Stromal cell of bone marrow (primary cell): ENCODE measurements at regions not wholly inside any gene's neighbourhood (a gene's known extent, or its start where the extent isn't known, plus 50 kb on each side); places are given as distances from the start of the nearest gene placed in this dataset.
"Not testable (repeated sequence)": the region's sequence is repeated elsewhere in the genome, so short reads cannot be mapped to it uniquely, and the experiment has no call there.

ENCODE experiments used
- DNase-seq: peaks from one replicate; pipeline ENCODE4 v3.0.0-alpha.2; 2012; ENCODE audit warnings: low read depth

GRCh38 chr22:48639021-48639795, 1188.5 kb downstream of the BRD1 start:
- no peak for DNase-seq

GRCh38 chr22:48637231-48637630, 1190.4 kb downstream of the BRD1 start:
- no peak for DNase-seq

DNA sequence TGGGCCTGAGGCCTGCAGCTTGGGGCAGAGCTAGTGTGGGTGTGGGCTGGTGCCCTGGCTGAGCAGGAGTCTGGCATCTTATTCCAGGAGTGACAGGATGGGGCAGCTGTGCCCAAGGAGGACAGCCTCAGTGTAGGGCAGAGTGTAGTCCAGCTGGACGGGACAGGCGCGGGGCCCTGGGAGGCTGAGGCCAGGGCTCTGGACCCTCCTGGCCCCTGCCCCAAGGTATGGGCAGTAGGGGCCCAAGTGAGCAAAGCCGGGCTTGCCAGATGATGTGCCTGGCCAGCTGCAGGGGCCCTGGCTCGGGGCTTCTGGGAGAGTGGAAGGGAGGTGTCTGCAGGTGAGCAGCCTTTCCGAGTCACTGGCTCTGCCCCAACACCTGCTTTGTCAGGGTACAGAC, 1190.9 kb downstream of the BRD1 start:
- DNase-seq: no peak

DNA sequence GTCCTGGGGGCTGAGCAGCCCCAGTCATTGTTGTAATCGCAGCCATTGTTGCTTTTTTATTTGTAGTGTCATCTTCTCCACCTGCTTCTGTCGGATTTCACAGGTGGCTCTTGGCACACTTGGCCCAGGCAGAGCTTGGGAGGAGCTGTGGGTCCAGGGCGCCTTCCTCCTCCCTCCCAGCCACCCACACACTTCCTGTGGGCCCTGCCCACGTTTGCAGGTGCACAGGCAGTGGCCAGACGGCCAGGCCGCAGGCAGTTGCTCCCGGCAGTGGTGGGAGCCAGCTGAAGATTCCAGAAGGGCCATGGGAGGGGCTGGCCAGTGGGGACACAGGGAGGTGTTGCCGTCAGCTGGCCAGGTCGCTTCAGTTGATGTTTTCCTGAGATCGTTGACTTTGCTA, 1191.9 kb downstream of the BRD1 start:
- no peak for DNase-seq

- DNase-seq: no peak
Measured at GRCh38 chr22:48635031-48635430, 1192.6 kb downstream of the BRD1 start.

DNA sequence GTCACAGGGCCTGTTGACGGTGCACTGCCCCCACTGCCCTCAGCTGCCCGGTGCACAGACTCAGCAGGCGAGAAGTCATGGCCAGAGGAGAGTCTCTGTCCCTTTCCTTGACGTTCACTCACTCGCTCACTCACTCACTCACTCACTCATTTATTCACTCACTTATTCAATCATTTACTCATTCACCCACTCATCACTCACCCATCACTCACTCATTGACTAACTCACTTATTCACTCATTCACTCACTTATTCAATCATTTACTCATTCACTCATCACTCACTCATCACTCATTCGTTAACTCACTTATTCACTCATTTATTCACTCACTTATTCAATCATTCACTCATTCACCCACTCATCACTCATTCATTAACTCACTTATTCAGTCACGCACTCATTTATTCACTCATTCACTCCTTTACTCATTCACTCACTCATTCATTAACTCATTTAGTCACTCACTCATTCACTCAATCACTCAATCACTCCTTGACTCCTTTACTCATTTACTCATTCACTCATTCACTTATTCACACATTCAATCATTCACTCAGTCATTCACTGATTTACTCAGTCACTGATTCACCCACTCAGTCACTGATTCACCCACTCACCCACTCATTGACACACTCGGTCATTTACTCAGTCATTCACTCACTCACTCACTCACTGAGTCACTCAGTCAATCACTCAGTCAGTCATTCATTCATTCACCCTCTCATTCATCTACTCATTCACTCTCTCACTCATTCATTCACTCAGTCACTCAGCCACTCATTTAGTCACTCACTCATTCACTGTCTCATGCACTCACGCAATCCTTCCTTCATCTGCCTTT, 1193.5 kb downstream of the BRD1 start:
- no peak for DNase-seq

- DNase-seq: no peak
Measured at GRCh38 chr22:48632646-48633246, 1194.9 kb downstream of the BRD1 start.

GRCh38 chr22:48631288-48631863, 1196.3 kb downstream of the BRD1 start:
- DNase-seq: no peak

DNA sequence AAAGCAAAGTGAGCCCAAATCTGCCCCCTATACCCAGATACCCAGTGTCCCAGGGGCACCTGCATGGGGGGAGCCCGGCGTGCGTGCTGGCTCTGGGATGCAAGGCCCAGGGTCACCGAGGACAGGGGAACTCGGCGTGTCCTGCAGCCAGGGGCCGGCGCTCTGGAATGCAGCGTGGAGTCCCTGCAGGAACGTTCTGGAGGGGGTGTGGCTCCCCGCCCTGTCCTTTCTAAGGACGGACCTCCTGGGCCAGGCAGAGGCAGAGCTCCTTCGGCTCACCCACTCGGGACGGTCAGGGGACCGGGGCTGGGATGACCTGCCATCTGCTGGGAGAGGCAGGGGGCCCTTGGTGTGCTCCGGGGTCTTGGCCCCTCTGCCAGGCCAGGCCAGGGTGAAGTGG, 1196.8 kb downstream of the BRD1 start:
- DNase-seq: no peak

DNA sequence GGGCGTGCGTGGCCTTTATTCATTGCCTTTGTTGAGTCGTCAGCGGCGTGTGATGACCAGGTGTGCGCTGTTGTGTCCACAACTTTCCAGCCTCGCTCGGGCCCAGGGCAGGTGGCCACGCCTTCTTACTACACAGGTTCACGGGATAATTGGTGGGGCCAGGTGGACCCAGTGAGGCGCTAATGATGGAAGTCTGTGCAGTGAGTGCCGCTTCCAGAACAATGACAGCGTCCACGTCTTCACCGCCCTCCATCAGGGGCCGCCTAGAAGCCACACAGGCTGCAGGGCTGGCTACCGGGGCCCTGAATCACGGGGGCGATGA, 1197.3 kb downstream of the BRD1 start:
- DNase-seq: no peak

- no peak for DNase-seq
Measured at GRCh38 chr22:48629631-48630432, 1197.8 kb downstream of the BRD1 start.

- no peak for DNase-seq
Measured at GRCh38 chr22:48628891-48629543, 1198.7 kb downstream of the BRD1 start.

DNA sequence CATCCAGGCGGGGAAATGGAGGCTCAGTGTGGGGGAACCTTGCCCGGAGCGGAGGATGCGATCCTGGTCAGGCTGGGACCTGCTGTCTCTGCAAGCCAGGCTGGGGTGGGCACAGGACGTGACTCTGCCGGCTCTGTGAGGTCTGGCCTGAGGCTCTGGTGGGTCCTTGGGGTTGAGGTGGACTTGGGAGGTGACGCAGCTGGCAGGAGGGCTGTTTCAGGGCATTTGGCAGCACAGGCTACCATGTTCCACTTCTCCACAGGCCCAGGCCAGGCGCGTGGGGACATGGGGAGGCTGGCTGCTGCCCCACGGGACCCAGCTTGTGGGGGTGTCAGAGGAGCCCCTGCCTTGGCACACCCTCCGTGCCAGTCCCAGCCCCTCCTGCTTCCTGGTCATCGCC, 1199.7 kb downstream of the BRD1 start:
- DNase-seq: no peak

- DNase-seq: no peak
Measured at GRCh38 chr22:48627203-48627602, 1200.5 kb downstream of the BRD1 start.

DNA sequence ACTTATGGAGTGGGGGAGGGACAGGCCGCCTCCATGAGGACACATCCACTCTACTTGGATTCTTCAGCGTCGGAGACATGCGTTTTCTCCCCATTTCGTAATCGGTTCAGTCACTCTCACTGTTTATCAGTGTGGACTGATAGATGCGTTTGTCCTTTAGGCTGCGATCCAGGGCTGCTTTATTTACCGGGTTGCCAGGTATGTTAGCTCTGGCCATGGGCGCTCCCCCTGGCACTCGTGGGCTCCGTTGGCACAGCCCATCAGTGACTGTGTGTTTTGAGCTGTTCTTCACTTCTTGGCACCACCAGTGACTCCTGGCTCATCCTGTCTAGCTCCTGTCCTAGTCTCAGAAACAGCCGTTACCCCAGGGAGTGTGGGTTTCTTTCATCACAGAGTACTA, 1203.3 kb downstream of the BRD1 start:
- no peak for DNase-seq

DNA sequence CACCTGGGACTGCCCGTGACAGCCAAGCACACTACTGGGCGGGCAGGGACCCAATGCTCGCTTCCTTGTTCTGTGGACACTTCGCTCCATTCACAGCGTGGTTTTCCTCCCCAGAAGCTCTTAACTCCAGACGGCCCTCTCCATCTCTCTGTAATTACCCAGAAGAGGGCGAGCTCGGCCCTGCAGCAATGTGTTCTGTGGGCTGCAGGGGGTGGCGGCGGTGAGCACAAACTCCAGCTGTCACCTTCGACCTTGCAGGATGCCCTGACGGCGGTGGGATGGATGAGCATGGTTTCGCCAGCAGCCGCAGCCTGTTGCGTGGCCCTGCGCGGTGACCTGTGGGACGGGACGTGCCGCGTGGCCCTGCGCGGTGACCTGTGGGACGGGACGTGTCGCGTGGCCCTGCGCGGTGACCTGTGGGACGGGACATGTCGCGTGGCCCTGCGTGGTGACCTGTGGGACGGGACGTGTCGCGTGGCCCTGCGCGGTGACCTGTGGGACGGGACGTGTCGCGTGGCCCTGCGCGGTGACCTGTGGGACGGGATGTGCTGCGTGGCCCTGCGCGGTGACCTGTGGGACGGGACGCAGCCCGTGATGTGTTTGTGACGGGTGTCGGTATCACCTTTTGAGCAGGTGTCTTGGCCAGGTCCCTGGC, 1204.7 kb downstream of the BRD1 start:
- no peak for DNase-seq

DNA sequence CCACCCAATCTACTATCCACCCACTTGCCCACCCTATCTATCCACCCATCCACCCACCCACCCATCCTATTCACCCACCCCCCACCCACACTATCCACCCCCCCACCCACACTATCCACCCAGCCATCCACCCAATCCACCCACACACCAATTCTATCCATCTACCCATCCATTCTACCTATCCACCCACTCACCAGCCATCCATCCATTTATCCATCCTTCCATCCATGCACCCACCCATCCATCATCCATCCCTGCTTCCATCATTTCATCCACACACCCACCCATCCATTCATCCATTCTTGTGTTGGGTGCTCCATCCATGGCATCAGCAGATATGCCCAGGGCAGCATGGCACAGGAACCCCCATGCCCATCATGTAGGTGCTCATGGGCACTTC, 1206.6 kb downstream of the BRD1 start:
- DNase-seq: no peak

GRCh38 chr22:48620460-48620859, 1207.2 kb downstream of the BRD1 start:
- not testable (repeated sequence) for DNase-seq

DNA sequence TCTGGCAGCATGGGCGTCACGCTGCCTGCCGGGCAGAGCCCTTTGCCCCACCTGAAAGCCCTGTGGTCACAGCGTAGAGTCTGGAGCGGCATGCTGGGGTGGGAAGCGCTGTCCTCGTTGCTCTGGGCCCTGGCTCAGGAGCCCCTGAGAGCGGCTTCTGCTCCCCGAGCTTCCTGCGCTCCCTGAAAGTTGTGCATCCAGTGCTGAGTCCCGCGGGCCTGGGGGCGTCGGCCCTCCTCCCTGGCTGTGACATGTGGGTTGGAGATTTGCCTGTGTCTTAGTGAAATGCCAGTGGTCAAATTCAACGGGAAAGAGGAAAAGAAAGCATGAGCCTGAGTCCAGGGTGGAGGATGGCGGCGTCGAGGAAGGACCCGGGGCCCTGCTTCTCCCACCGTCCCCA, 1208.0 kb downstream of the BRD1 start:
- DNase-seq: no peak

- no peak for DNase-seq
Measured at GRCh38 chr22:48618326-48618725, 1209.3 kb downstream of the BRD1 start.

DNA sequence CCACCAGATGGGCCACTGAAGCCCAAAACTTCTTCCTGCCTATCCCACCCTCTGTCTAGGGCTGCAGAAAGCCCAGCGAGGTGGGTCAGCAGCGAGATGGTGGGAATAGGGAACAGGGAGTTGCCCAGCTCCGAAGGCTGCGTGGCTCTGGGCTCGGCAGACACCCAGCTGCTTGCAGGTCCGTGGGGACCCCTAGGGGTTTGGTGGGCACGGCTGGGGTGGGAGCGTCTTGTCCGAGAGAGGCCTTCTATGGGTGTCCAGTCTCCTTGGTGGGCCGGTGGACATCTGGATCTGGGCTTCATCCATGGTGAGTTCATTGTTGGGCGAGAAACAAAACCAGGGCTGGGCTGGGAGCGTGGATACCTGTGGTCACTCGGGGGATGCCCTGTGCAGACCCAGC, 1211.0 kb downstream of the BRD1 start:
- no peak for DNase-seq
